ENCODE measurements at regions not wholly inside any gene's neighbourhood (a gene's known extent, or its start where the extent isn't known, plus 50 kb on each side); places are given as distances from the start of the nearest gene placed in this dataset.

DNA sequence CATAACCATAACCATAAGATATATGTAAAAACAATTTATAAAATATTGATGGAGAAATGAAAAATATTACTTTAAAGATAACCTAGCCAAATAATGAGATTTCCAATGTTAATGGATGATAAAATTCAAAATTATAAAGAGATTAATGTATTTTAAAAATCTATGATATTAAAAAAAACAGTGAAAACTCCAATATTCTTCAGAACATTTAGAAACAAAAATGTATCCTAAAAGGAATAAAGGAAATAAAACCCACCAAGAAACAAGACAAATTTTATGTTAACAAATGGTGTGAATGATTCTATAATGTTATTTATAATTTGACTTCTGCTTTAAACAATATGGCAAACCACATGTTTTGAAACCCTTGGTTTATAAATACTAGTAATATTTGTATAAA is 1587.8 kb downstream of the PCDH9 start:
- no peaks in the 10 kb centered on the region for H3K36me3 ChIP-seq (replicated peaks; ENCODE audit: low read depth, low read length)
- no peaks in the 10 kb centered on the region for H4K20me1 ChIP-seq (ENCODE audit: insufficient read depth, low read length)
- H3K4me1 ChIP-seq (ENCODE audit: low read length), result no peaks in the 10 kb centered on the region
- H3K9me3 ChIP-seq (ENCODE audit: insufficient read depth, low read length), result no peaks in the 10 kb centered on the region
- H3K27me3 ChIP-seq (ENCODE audit: low read depth, low read length), result no peaks in the 10 kb centered on the region
- TF ChIP-seq EZH2phosphoT487 (IDR thresholded peaks at IDR 0.05; ENCODE audit: low read depth), result no peak
- TF ChIP-seq, protein P1, sequence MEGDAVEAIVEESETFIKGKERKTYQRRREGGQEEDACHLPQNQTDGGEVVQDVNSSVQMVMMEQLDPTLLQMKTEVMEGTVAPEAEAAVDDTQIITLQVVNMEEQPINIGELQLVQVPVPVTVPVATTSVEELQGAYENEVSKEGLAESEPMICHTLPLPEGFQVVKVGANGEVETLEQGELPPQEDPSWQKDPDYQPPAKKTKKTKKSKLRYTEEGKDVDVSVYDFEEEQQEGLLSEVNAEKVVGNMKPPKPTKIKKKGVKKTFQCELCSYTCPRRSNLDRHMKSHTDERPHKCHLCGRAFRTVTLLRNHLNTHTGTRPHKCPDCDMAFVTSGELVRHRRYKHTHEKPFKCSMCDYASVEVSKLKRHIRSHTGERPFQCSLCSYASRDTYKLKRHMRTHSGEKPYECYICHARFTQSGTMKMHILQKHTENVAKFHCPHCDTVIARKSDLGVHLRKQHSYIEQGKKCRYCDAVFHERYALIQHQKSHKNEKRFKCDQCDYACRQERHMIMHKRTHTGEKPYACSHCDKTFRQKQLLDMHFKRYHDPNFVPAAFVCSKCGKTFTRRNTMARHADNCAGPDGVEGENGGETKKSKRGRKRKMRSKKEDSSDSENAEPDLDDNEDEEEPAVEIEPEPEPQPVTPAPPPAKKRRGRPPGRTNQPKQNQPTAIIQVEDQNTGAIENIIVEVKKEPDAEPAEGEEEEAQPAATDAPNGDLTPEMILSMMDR (IDR thresholded peaks at IDR 0.05; ENCODE audit: low read depth, low read length), result no peak
- no peak overlapping the region for H3K4me3 ChIP-seq (ENCODE audit: low read length)
- no peaks in the 10 kb centered on the region for H3K79me2 ChIP-seq (ENCODE audit: low read length)
- H3K4me2 ChIP-seq (ENCODE audit: low read length), result no peak overlapping the region
- no peak overlapping the region for H2AFZ ChIP-seq (ENCODE audit: low read depth, low read length)
- no peak overlapping the region for H3K9ac ChIP-seq (ENCODE audit: low read length)
- no peak overlapping the region for H3K27ac ChIP-seq (ENCODE audit: low read length)

DNA sequence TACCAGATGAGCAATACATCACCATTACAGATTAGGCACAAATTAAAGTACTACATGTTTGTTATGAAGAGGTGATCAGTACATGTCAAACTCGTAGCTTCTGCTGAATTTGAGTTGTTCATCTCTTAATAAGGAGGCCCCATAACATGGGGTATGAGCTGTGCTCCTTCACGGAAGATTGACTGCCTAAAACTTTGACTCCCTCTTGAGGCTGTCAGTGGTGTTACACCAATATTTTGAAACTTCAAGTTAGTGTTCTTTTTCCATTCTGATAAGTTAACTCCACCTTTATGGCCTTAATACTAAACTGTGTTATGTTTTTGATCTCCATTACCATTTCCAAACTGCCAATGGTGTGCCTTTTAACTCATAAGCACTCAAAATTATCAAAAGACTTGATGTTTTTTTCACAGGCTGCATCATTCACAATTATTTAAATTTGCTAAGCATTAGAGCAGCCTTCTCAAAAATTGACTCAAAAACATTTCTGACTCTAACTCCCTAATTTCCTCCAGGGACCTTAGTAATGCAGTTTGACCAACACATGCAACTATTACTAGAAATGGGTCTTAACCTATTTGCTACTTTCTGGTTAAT is 1591.5 kb downstream of the PCDH9 start:
- Histone ChIP-seq H3K4me3 (ENCODE audit: low read length) (no peak overlapping the region), H2AFZ (ENCODE audit: low read depth, low read length) (0 out of 2 replicates have a peak overlapping the region, but pooled peaks have one; percentile 26), H3K4me2 (ENCODE audit: low read length) (no peak overlapping the region), H3K79me2 (ENCODE audit: low read length) (no peaks in the 10 kb centered on the region), H4K20me1 (ENCODE audit: insufficient read depth, low read length) (no peaks in the 10 kb centered on the region), H3K9me3 (ENCODE audit: insufficient read depth, low read length) (no peaks in the 10 kb centered on the region), H3K9ac (ENCODE audit: low read length) (no peak overlapping the region), H3K27me3 (ENCODE audit: low read depth, low read length) (no peaks in the 10 kb centered on the region), H3K27ac (ENCODE audit: low read length) (no peak overlapping the region), H3K36me3 (replicated peaks; ENCODE audit: low read depth, low read length) (no peaks in the 10 kb centered on the region), H3K4me1 (ENCODE audit: low read length) (no peaks in the 10 kb centered on the region)
- no peak for TF ChIP-seq EZH2phosphoT487 (IDR thresholded peaks at IDR 0.05; ENCODE audit: low read depth)
- TF ChIP-seq, protein P1 (IDR thresholded peaks at IDR 0.05; ENCODE audit: low read depth, low read length), result peak; percentile 94

DNA sequence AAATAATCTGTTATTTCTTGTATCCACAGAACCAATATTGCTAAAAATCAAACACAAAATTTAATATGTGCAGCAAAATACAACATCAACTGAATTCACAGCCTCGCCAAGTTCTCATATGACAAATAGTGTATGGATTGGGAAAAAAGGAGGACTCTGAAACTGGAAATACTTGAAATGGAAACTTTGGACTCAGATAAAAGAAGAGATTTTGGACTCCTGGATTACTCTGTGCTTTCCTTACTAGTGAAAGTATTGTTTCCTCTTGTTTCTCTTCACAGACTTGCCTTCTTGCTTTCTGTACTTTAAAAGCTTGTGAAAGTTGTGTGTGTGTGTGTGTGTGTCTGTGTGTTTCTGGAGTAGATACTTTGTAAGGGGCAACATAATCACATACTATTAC is 1596.3 kb downstream of the PCDH9 start:
- H3K4me3 ChIP-seq (ENCODE audit: low read length), result no peak overlapping the region
- H3K9me3 ChIP-seq (ENCODE audit: insufficient read depth, low read length), result no peaks in the 10 kb centered on the region
- TF ChIP-seq, protein P1 (IDR thresholded peaks at IDR 0.05; ENCODE audit: low read depth, low read length), result no peak
- TF ChIP-seq EZH2phosphoT487 (IDR thresholded peaks at IDR 0.05; ENCODE audit: low read depth), result no peak
- H3K27ac ChIP-seq (ENCODE audit: low read length), result no peak overlapping the region
- H3K4me1 ChIP-seq (ENCODE audit: low read length), result no peaks in the 10 kb centered on the region
- H3K4me2 ChIP-seq (ENCODE audit: low read length), result no peak overlapping the region
- H2AFZ ChIP-seq (ENCODE audit: low read depth, low read length), result no peak overlapping the region
- no peaks in the 10 kb centered on the region for H3K79me2 ChIP-seq (ENCODE audit: low read length)
- H3K9ac ChIP-seq (ENCODE audit: low read length), result no peak overlapping the region
- no peaks in the 10 kb centered on the region for H3K27me3 ChIP-seq (ENCODE audit: low read depth, low read length)
- no peaks in the 10 kb centered on the region for H4K20me1 ChIP-seq (ENCODE audit: insufficient read depth, low read length)
- no peaks in the 10 kb centered on the region for H3K36me3 ChIP-seq (replicated peaks; ENCODE audit: low read depth, low read length)

DNA sequence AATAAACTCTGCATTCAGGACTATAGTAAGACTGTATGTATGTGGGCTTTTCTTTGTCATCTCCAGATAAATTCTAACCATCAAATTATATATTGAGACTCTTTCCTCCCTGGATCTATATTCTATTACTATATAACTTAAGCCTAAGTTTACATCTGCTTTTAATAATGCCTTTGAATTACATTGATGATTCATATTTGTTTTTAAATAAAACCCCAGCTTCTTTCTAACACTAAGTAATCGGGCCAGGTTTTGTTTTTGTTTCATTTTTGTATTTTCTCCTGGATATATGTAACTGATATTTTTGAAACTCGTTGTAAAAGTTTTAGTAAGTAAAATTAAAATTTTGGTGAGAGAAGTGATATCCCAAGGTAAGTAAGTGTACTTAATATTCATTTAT is 1599.1 kb downstream of the PCDH9 start:
- TF ChIP-seq, protein P1 (IDR thresholded peaks at IDR 0.05; ENCODE audit: low read depth, low read length), result no peak
- no peak for TF ChIP-seq EZH2phosphoT487 (IDR thresholded peaks at IDR 0.05; ENCODE audit: low read depth)
- Histone ChIP-seq H2AFZ (ENCODE audit: low read depth, low read length) (no peak overlapping the region), H3K4me2 (ENCODE audit: low read length) (no peak overlapping the region), H3K4me3 (ENCODE audit: low read length) (no peak overlapping the region), H3K36me3 (replicated peaks; ENCODE audit: low read depth, low read length) (no peaks in the 10 kb centered on the region), H3K79me2 (ENCODE audit: low read length) (no peaks in the 10 kb centered on the region), H3K9me3 (ENCODE audit: insufficient read depth, low read length) (no peaks in the 10 kb centered on the region), H4K20me1 (ENCODE audit: insufficient read depth, low read length) (no peaks in the 10 kb centered on the region), H3K4me1 (ENCODE audit: low read length) (no peaks in the 10 kb centered on the region), H3K9ac (ENCODE audit: low read length) (no peak overlapping the region), H3K27ac (ENCODE audit: low read length) (no peak overlapping the region), H3K27me3 (ENCODE audit: low read depth, low read length) (no peaks in the 10 kb centered on the region)
